ENCODE measurements at regions not wholly inside any gene's neighbourhood (a gene's known extent, or its start where the extent isn't known, plus 50 kb on each side); places are given as distances from the start of the nearest gene placed in this dataset.

- no peak overlapping the region for H3K27ac ChIP-seq (ENCODE audit: low read depth in 2 of 2, low read length in 1 of 2)
- 23% methylated on average over 8 of the region's 8 CpGs for WGBS (ENCODE audit: low lambda C conversion rate)
- H3K9me2 ChIP-seq = no peaks in the 10 kb centered on the region
- H3F3A ChIP-seq (replicated peaks; ENCODE audit: insufficient read depth) = no peaks in the 10 kb centered on the region
- H3K27me3 ChIP-seq (ENCODE audit: insufficient read depth) = no peaks in the 10 kb centered on the region
- ChIA-PET CTCF (no interaction called here), POLR2A (no interaction called here)
- no peaks in the 10 kb centered on the region for H3K9me3 ChIP-seq
- no peak overlapping the region for H2AFZ ChIP-seq (ENCODE audit: low read depth)
- H4K20me1 ChIP-seq (ENCODE audit: insufficient read depth) = no peaks in the 10 kb centered on the region
- H3K36me3 ChIP-seq (replicated peaks in 1 of 2; ENCODE audit: control insufficient read depth in 1 of 2, insufficient read depth in 2 of 2, low read length in 1 of 2) = no peaks in the 10 kb centered on the region
- H3K4me1 ChIP-seq (ENCODE audit: control insufficient read depth in 1 of 2, insufficient read depth in 2 of 2, low read depth in 1 of 2, low read length in 1 of 2) = no peaks in the 10 kb centered on the region
- no peak overlapping the region for H3K4me3 ChIP-seq (ENCODE audit: low read depth in 2 of 2, low read length in 1 of 2)
- no peak overlapping the region for H3K4me2 ChIP-seq
- H3K79me2 ChIP-seq (ENCODE audit: insufficient read depth) = no peaks in the 10 kb centered on the region
- TF ChIP-seq SMC3 (IDR thresholded peaks at IDR 0.05; ENCODE audit: low read depth, low read length) (no peak), PBX3 (IDR thresholded peaks at IDR 0.05) (no peak), CHD2 (IDR thresholded peaks at IDR 0.05; ENCODE audit: low read length, partially characterized antibody) (no peak), RCOR1 (IDR thresholded peaks at IDR 0.05; ENCODE audit: low read length) (no peak), POLR2AphosphoS5 (IDR thresholded peaks at IDR 0.05; ENCODE audit: low read depth, low read length) (no peak), USF1 (IDR thresholded peaks at IDR 0.05; ENCODE audit: borderline replicate concordance, low read depth) (no peak), GABPA (IDR thresholded peaks at IDR 0.05; ENCODE audit: low read depth) (no peak), RFX5 (IDR thresholded peaks at IDR 0.05; ENCODE audit: low read length) (no peak), TCF12 (IDR thresholded peaks at IDR 0.05) (no peak), IRF3 (IDR thresholded peaks at IDR 0.05; ENCODE audit: low read depth, low read length) (no peak), FOXJ3 (CRISPR knock-in tag; IDR thresholded peaks at IDR 0.05) (no peak), NRF1 (IDR thresholded peaks at IDR 0.05; ENCODE audit: low read depth, low read length) (no peak), YY1 (IDR thresholded peaks at IDR 0.05; ENCODE audit: low read depth) (no peak), RAD21 (IDR thresholded peaks at IDR 0.05; ENCODE audit: low read length) (no peak), USF2 (IDR thresholded peaks at IDR 0.05; ENCODE audit: borderline replicate concordance, low read depth, low read length) (no peak)
- H3K9ac ChIP-seq = no peak overlapping the region
- DNase-seq = no peak
Observed at GRCh38 chr19:29448046-29448445, 77.7 kb upstream of the VSTM2B start.

GRCh38 chr19:29449371-29449770, 76.4 kb upstream of the VSTM2B start:
- Histone ChIP-seq H3K79me2 (ENCODE audit: insufficient read depth) (no peaks in the 10 kb centered on the region), H3K4me2 (no peak overlapping the region), H3K9me2 (no peaks in the 10 kb centered on the region), H3K9ac (no peak overlapping the region), H3K27me3 (ENCODE audit: insufficient read depth) (no peaks in the 10 kb centered on the region), H3F3A (replicated peaks; ENCODE audit: insufficient read depth) (no peaks in the 10 kb centered on the region), H3K4me1 (ENCODE audit: control insufficient read depth in 1 of 2, insufficient read depth in 2 of 2, low read depth in 1 of 2, low read length in 1 of 2) (no peaks in the 10 kb centered on the region), H3K9me3 (no peaks in the 10 kb centered on the region), H3K4me3 (ENCODE audit: low read depth in 2 of 2, low read length in 1 of 2) (no peak overlapping the region), H3K36me3 (replicated peaks in 1 of 2; ENCODE audit: control insufficient read depth in 1 of 2, insufficient read depth in 2 of 2, low read length in 1 of 2) (no peaks in the 10 kb centered on the region), H3K27ac (ENCODE audit: low read depth in 2 of 2, low read length in 1 of 2) (no peak overlapping the region), H2AFZ (ENCODE audit: low read depth) (no peak overlapping the region), H4K20me1 (ENCODE audit: insufficient read depth) (no peaks in the 10 kb centered on the region)
- DNase-seq = no peak
- 0% methylated on average over 2 of the region's 5 CpGs for WGBS (ENCODE audit: low lambda C conversion rate)
- POLR2A ChIA-PET = no interaction called here
- CTCF ChIA-PET = no interaction called here
- TF ChIP-seq SIN3A (IDR thresholded peaks at IDR 0.05; ENCODE audit: borderline replicate concordance, low read depth, low read length) (no peak), NRF1 (IDR thresholded peaks at IDR 0.05; ENCODE audit: low read depth, low read length) (no peak), EZH2phosphoT487 (IDR thresholded peaks at IDR 0.05; ENCODE audit: borderline replicate concordance, low read depth) (no peak), GATA2 (CRISPR knock-in tag; IDR thresholded peaks at IDR 0.05) (no peak), ELF1 (IDR thresholded peaks at IDR 0.05) (no peak), CTCF (IDR thresholded peaks at IDR 0.05) (no peak), JUND (IDR thresholded peaks at IDR 0.05) (no peak), REST (IDR thresholded peaks at IDR 0.05; ENCODE audit: low read depth, low read length) (no peak)

Data from SK-N-SH (cell line).